Activated CD4-positive, alpha-beta T cell treated with anti-CD3 and anti-CD28 coated beads for 36 hours (primary cell): ENCODE measurements at regions not wholly inside any gene's neighbourhood (a gene's known extent, or its start where the extent isn't known, plus 50 kb on each side); places are given as distances from the start of the nearest gene placed in this dataset.

Experiments
- ATAC-seq: fragments of 200-7000 bp; cut with Tn5 transposase; one replicate; pipeline ENCODE4 v1.10.0; 2021; ENCODE audit warnings: mild to moderate bottlenecking, moderate library complexity
- CTCF ChIA-PET: fragments of 350-600 bp; sonication (Branson Sonifier 250); formaldehyde crosslinking; loops from one replicate; lab custom pipeline; 2021; ENCODE audit warnings: antibody characterized with exemption; lab: Charles Lee
- POLR2A ChIA-PET: fragments of 350-600 bp; sonication (Branson Sonifier 250); formaldehyde crosslinking; loops from one replicate; lab custom pipeline; 2021; ENCODE audit warnings: antibody characterized with exemption, inconsistent platforms; lab: Charles Lee
- DNase-seq: peaks from one replicate; pipeline ENCODE4 v3.0.0-alpha.2; 2020
- H3K27ac Mint-ChIP-seq: one replicate; pipeline ENCODE4 v1.8.0; 2021; ENCODE audit warnings: mixed read lengths
- H3K27me3 Mint-ChIP-seq: one replicate; pipeline ENCODE4 v1.8.0; 2021; ENCODE audit warnings: mixed read lengths
- H3K36me3 Mint-ChIP-seq: one replicate; pipeline ENCODE4 v1.8.0; 2021; ENCODE audit warnings: low read depth, mixed read lengths
- H3K4me1 Mint-ChIP-seq: one replicate; pipeline ENCODE4 v1.8.0; 2021; ENCODE audit warnings: mixed read lengths
- H3K4me3 Mint-ChIP-seq: one replicate; pipeline ENCODE4 v1.8.0; 2021; ENCODE audit warnings: mild to moderate bottlenecking, moderate library complexity, mixed read lengths
- H3K9me3 Mint-ChIP-seq: one replicate; pipeline ENCODE4 v1.8.0; 2021; ENCODE audit warnings: low read depth, mixed read lengths
- intact Hi-C, 2 experiments: fragments of 100-400 bp; cut with DNase I in 1 of 2; cut with micrococcal nuclease in 1 of 2; formaldehyde crosslinking; loops; one replicate each; pipeline versions ENCODE4 v1.14.2 to v1.15.1; 2022 to 2024; cut with DNase I, micrococcal nuclease

DNA sequence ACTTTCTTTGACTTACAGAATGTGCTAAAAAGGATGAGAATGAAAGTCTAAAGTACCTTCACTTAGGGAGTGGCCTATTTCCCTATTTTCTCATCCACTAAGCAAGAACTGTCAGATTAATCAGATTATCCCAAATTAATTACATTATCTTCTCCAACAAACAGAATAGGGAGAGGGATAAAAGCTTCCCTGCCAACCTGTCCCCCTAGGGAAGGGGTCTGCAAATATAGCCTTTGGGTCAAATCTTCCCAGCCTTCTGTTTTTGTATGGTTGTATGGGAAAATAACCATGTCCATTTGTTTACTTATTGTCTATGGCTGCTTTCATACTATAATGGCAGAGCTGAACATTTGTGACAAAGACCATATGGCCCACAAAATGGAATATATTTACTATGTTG is 57.1 kb upstream of the USP38 start:
- intact Hi-C loops: no loop called here
- CTCF ChIA-PET: interaction anchor here (1.2 kb wide), 1 partner anchor 8 kb away, joined by 3 read pairs; no protein-coding TSS in a partner anchor
- no peak for DNase-seq
- ATAC-seq: no peak
- H3K4me1 Mint-ChIP-seq: no peaks in the 10 kb centered on the region
- POLR2A ChIA-PET: no interaction called here
- no peak overlapping the region for H3K27ac Mint-ChIP-seq
- peaks cover 7% of the 10 kb centered on the region for H3K9me3 Mint-ChIP-seq
- H3K27me3 Mint-ChIP-seq: peaks cover 6% of the 10 kb centered on the region
- H3K36me3 Mint-ChIP-seq: peaks cover 2% of the 10 kb centered on the region
- no peak overlapping the region for H3K4me3 Mint-ChIP-seq

DNA sequence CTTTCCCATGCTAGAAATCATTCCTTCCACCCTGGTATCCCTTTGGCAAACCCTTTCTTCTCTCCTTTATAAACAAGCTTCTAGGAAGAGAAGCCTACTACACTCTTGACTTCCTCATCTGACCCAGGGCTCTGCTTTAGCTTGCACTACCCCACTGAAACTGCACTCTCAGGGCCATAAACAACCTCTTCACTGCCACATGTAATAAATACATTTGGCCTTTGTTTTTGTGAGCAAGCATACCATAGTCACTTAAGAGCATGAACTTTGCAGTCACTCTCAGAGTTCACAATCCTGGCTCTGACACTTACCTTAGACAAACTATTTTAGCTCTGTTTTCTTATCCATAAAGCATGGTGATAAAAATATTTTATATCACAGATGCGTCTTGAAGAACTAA is 50.7 kb upstream of the USP38 start:
- H3K4me3 Mint-ChIP-seq: no peak overlapping the region
- H3K27me3 Mint-ChIP-seq: peaks cover 2% of the 10 kb centered on the region
- CTCF ChIA-PET: no interaction called here
- intact Hi-C loops: no loop called here
- H3K27ac Mint-ChIP-seq: no peak overlapping the region
- POLR2A ChIA-PET: no interaction called here
- H3K36me3 Mint-ChIP-seq: no peaks in the 10 kb centered on the region
- no peaks in the 10 kb centered on the region for H3K9me3 Mint-ChIP-seq
- ATAC-seq (no peak), DNase-seq (no peak)
- no peaks in the 10 kb centered on the region for H3K4me1 Mint-ChIP-seq
